ENCODE measurements at regions not wholly inside any gene's neighbourhood (a gene's known extent, or its start where the extent isn't known, plus 50 kb on each side); places are given as distances from the start of the nearest gene placed in this dataset.
A peak's percentile ranks its signal among the peaks of the same experiment; 100 is the strongest.
"Not testable (repeated sequence)": the region's sequence is repeated elsewhere in the genome, so short reads cannot be mapped to it uniquely, and the experiment has no call there.

DNA sequence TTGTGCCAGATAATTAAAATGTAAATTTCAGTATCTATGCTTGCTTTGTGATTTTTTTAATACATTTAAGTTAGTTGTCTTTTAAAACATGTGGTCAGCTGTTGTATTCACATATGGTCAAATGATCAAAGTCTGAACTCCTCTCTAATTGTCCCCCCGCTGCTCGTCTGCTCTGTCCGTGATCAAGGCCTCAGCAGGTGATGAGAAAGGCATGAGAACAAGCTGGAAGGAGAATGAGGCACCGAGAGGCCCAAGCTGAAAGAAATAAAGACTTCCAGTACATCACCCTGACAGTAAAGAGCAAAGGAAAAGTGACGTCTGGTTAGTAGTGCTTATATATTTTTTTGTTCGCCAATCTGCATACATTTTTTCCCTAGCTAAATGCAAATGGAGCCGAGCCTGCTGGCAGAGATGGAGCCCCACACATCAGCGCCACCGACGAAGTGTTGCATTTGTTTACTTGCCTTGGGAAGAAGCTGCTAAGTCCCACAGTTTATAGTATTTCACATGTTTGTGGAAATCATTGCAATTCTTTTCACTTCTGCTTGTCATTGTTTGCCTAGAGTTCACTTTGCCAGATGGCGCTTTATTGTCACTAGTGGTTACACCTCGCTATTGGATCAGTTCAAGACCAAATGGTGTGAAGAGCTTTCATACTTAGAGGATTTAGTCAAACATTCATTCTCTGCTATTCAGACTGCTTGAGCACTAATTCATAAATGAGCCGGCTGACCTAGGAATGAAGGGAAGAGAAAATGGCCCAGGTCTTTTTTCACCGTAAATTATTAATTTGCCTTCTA lies 181.5 kb downstream of the ZIC3 start:
- no peak overlapping the region for H3K9ac ChIP-seq (ENCODE audit: low read depth, low read length)
- no peaks in the 10 kb centered on the region for H3K9me3 ChIP-seq (ENCODE audit: control insufficient read depth, insufficient read depth, low read length)
- no peaks in the 10 kb centered on the region for H3K27me3 ChIP-seq (ENCODE audit: control insufficient read depth, insufficient read depth, low read length)
- peak overlapping the region; percentile 87 for H3K27ac ChIP-seq (ENCODE audit: low read depth, low read length)
- peak overlapping the region; percentile 48 for H3K4me3 ChIP-seq (ENCODE audit: low read depth, low read length)
- H3K36me3 ChIP-seq (ENCODE audit: control insufficient read depth, insufficient read depth, low read length), result no peaks in the 10 kb centered on the region
- H3K4me1 ChIP-seq (ENCODE audit: control insufficient read depth, insufficient read depth, low read length), result peaks cover 72% of the 10 kb centered on the region

DNA sequence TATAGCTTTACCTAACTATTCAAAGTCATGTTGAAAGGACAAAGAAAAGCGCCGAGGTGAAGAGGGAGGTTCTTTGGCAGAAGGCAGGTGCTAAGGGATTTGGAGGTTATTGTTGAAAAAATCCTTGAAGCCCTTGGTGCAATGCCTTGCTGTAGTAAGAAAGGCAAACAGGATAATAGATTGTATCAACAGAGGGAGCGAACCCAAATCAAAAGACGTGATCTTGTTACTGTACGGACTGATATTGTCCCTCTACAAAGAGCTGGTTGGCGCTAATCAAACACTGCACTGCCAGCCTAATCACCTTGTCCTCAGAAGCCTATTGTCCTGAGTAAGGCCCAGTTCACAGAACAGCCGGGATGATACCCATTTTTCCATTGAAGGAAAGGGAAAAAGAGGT lies 182.9 kb downstream of the ZIC3 start:
- H3K36me3 ChIP-seq (ENCODE audit: control insufficient read depth, insufficient read depth, low read length), result no peaks in the 10 kb centered on the region
- no peaks in the 10 kb centered on the region for H3K27me3 ChIP-seq (ENCODE audit: control insufficient read depth, insufficient read depth, low read length)
- peaks cover 63% of the 10 kb centered on the region for H3K4me1 ChIP-seq (ENCODE audit: control insufficient read depth, insufficient read depth, low read length)
- H3K4me3 ChIP-seq (ENCODE audit: low read depth, low read length), result no peak overlapping the region; the same call in 1 of the 2 replicates
- H3K9ac ChIP-seq (ENCODE audit: low read depth, low read length), result no peak overlapping the region
- peak overlapping the region; percentile 87 for H3K27ac ChIP-seq (ENCODE audit: low read depth, low read length)
- H3K9me3 ChIP-seq (ENCODE audit: control insufficient read depth, insufficient read depth, low read length), result no peaks in the 10 kb centered on the region

DNA sequence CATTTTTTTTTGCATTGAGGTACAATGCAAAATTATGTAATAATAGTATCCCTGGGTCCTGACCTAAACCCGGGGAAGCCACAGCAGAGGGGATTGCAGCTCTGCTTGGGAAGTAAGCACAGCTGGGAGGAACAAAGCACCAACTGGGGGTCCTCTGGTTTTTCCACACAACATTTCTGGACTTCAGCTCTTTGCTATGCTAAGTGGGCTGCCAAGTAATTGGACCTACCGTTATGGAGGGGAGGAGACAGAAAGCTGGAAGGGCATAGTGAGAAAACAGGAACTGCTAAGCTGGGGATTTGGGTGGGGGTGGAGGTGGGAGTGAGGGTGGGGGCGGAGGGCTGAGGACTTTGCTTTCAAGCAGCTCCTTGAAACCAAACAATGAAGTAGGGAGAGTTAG lies 183.3 kb downstream of the ZIC3 start:
- Histone ChIP-seq H3K27me3 (ENCODE audit: control insufficient read depth, insufficient read depth, low read length) (no peaks in the 10 kb centered on the region), H3K4me3 (ENCODE audit: low read depth, low read length) (no peak overlapping the region; the same call in 1 of the 2 replicates), H3K27ac (ENCODE audit: low read depth, low read length) (peak overlapping the region; percentile 87), H3K9ac (ENCODE audit: low read depth, low read length) (no peak overlapping the region), H3K4me1 (ENCODE audit: control insufficient read depth, insufficient read depth, low read length) (peaks cover 63% of the 10 kb centered on the region), H3K36me3 (ENCODE audit: control insufficient read depth, insufficient read depth, low read length) (no peaks in the 10 kb centered on the region), H3K9me3 (ENCODE audit: control insufficient read depth, insufficient read depth, low read length) (no peaks in the 10 kb centered on the region)

DNA sequence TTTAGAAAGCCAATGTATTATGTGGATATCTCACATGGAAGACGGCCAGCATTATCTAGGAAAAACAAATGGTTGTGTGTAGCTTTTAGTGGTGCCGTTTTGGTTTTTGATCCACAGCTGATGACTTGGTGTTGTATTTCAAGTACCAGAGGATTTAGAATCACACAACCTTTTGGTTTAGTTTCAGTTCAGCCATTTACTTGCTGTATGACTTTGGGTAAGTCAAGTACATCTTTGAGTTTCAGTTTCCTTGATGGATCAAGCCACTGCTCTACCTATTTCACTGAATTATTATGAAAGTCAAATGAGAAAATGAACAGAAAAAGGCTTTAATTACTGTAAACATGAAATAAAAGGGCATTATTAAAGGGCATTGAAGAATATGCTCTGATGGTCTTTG lies 205.6 kb downstream of the ZIC3 start:
- no peaks in the 10 kb centered on the region for H3K4me1 ChIP-seq (ENCODE audit: control insufficient read depth, insufficient read depth, low read length)
- no peak overlapping the region for H3K4me3 ChIP-seq (ENCODE audit: low read depth, low read length)
- H3K36me3 ChIP-seq (ENCODE audit: control insufficient read depth, insufficient read depth, low read length), result no peaks in the 10 kb centered on the region
- H3K27ac ChIP-seq (ENCODE audit: low read depth, low read length), result no peak overlapping the region
- no peak overlapping the region for H3K9ac ChIP-seq (ENCODE audit: low read depth, low read length)
- H3K27me3 ChIP-seq (ENCODE audit: control insufficient read depth, insufficient read depth, low read length), result no peaks in the 10 kb centered on the region
- peaks cover 16% of the 10 kb centered on the region for H3K9me3 ChIP-seq (ENCODE audit: control insufficient read depth, insufficient read depth, low read length)

DNA sequence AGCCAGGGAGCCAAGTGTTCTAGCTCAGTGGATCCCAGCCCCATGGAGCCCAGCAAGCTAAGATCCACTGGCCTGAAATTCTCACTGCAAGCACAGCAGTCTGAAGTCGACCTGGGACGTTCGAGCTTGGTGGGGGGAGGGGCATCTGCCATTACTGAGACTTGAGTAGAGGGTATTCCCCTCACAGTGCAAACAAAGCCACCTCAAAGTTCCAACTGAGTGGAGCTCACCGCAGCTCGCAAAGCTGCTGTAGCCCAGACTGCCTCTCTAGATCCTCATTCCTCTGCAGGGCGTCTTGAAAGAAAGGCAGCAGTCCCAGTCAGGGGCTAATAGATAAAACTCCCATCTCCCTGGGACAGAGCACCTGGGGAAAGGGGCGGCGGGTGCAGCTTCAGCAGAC lies 226.3 kb downstream of the ZIC3 start:
- no peak overlapping the region for H3K4me3 ChIP-seq (ENCODE audit: low read depth, low read length)
- no peaks in the 10 kb centered on the region for H3K27me3 ChIP-seq (ENCODE audit: control insufficient read depth, insufficient read depth, low read length)
- H3K9ac ChIP-seq (ENCODE audit: low read depth, low read length), result no peak overlapping the region
- H3K27ac ChIP-seq (ENCODE audit: low read depth, low read length), result no peak overlapping the region
- H3K4me1 ChIP-seq (ENCODE audit: control insufficient read depth, insufficient read depth, low read length), result peaks cover 7% of the 10 kb centered on the region; the same call in 1 of the 2 replicates
- no peaks in the 10 kb centered on the region for H3K36me3 ChIP-seq (ENCODE audit: control insufficient read depth, insufficient read depth, low read length)
- H3K9me3 ChIP-seq (ENCODE audit: control insufficient read depth, insufficient read depth, low read length), result no peaks in the 10 kb centered on the region

DNA sequence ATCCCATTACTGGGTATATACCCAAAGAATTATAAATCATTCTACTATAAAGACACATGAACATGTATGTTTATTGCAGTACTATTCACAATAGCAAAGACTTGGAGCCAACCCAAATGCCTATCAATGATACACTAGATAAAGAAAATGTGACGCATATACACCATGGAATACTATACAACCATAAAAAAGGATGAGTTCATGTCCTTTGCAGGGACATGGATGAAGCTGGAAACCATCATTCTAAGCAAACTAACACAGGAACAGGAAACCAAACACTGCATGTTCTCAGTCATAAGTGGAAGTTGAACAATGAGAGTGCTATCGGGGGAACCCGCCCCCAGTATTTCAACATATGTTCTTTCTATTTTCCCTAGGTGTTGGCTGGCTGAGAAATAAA lies 232.0 kb downstream of the ZIC3 start:
- not testable (repeated sequence) for H3K27ac ChIP-seq (ENCODE audit: low read depth, low read length); H3K4me3 ChIP-seq (ENCODE audit: low read depth, low read length); H3K36me3 ChIP-seq (ENCODE audit: control insufficient read depth, insufficient read depth, low read length); H3K4me1 ChIP-seq (ENCODE audit: control insufficient read depth, insufficient read depth, low read length); H3K9me3 ChIP-seq (ENCODE audit: control insufficient read depth, insufficient read depth, low read length); H3K27me3 ChIP-seq (ENCODE audit: control insufficient read depth, insufficient read depth, low read length); H3K9ac ChIP-seq (ENCODE audit: low read depth, low read length)

DNA sequence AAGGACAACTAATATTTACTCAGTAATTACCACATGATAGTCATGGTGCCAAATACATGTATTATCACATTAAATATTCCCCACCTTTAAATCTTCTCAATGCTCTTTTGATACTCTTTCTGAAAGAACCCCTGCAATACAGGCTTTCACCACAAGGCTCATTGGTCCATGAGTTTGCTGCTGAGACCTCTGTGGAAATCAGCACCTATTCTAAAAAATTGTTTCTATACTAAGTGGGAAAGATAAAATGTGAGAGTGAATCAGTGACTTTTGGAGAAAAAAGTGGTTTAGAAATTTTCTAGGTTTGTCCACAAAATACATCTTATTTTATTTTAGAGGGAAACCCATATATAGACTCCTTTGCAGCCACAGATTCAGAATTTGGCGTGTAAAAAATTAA lies 257.3 kb downstream of the ZIC3 start:
- H3K4me3 ChIP-seq (ENCODE audit: low read depth, low read length), result no peak overlapping the region
- H3K9ac ChIP-seq (ENCODE audit: low read depth, low read length), result no peak overlapping the region
- no peaks in the 10 kb centered on the region for H3K27me3 ChIP-seq (ENCODE audit: control insufficient read depth, insufficient read depth, low read length)
- H3K4me1 ChIP-seq (ENCODE audit: control insufficient read depth, insufficient read depth, low read length), result 0 out of 2 replicates have a peak, but pooled peaks cover 2% of the 10 kb centered on the region
- no peaks in the 10 kb centered on the region for H3K36me3 ChIP-seq (ENCODE audit: control insufficient read depth, insufficient read depth, low read length)
- no peaks in the 10 kb centered on the region for H3K9me3 ChIP-seq (ENCODE audit: control insufficient read depth, insufficient read depth, low read length)
- H3K27ac ChIP-seq (ENCODE audit: low read depth, low read length), result no peak overlapping the region

DNA sequence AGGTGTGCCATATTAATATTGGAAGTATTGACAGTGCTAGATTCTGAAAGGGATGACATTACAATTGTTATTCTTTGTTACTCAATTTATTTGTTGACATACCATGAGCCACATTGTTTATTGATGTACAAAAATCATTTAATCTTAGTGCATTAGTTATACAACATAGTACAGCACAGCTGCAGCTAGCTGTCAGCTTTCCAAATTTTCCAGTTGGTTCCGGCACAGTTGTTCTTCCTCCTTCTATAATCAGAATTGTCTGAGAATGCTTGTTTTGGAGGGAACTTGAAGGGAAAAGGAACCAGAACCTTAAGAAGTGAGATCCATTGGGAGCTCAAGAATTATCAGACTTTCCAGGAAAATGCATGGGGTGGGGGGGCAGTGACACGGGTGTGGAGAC lies 281.4 kb downstream of the ZIC3 start:
- no peak overlapping the region for H3K27ac ChIP-seq (ENCODE audit: low read depth, low read length)
- H3K36me3 ChIP-seq (ENCODE audit: control insufficient read depth, insufficient read depth, low read length), result no peaks in the 10 kb centered on the region
- H3K4me3 ChIP-seq (ENCODE audit: low read depth, low read length), result no peak overlapping the region
- H3K4me1 ChIP-seq (ENCODE audit: control insufficient read depth, insufficient read depth, low read length), result peaks cover 26% of the 10 kb centered on the region
- H3K27me3 ChIP-seq (ENCODE audit: control insufficient read depth, insufficient read depth, low read length), result peaks cover 13% of the 10 kb centered on the region; the same call in 1 of the 2 replicates
- H3K9ac ChIP-seq (ENCODE audit: low read depth, low read length), result no peak overlapping the region; the same call in 1 of the 2 replicates
- no peaks in the 10 kb centered on the region for H3K9me3 ChIP-seq (ENCODE audit: control insufficient read depth, insufficient read depth, low read length)

DNA sequence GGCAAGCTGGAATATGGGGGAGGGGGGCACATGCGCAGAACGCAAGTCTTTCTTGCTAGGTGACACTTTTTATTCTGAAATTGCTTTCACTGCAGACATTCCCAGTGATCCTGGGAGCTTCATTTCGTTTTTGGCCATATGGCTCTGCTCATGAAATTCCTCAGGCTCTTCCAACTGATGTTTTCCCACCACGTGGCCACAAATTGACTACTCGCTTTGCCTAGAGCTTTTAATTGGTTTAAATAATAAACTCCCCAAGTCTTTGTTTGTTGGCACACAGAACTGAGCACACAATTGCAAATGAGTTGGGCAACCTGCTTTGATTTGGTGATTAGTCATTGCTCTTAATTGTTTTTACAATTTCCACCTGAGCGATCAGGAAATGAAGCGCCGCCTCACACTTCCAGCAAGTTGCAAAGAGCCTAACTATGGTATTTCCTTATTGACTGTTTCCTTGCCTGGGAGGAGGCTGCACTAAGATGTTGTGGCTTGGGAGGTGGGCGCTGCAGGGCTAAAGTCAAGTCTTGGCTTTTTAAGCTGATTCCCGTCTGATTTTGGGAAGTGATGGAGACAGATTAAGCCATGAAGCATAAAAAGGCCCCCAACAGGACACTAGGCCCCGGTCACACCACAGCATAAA lies 282.5 kb downstream of the ZIC3 start:
- Histone ChIP-seq H3K27me3 (ENCODE audit: control insufficient read depth, insufficient read depth, low read length) (peaks cover 13% of the 10 kb centered on the region; the same call in 1 of the 2 replicates), H3K4me3 (ENCODE audit: low read depth, low read length) (peak overlapping the region; percentile 16; the same call in 1 of the 2 replicates), H3K27ac (ENCODE audit: low read depth, low read length) (peak overlapping the region; percentile 7), H3K36me3 (ENCODE audit: control insufficient read depth, insufficient read depth, low read length) (no peaks in the 10 kb centered on the region), H3K9me3 (ENCODE audit: control insufficient read depth, insufficient read depth, low read length) (no peaks in the 10 kb centered on the region), H3K9ac (ENCODE audit: low read depth, low read length) (no peak overlapping the region; the same call in 1 of the 2 replicates), H3K4me1 (ENCODE audit: control insufficient read depth, insufficient read depth, low read length) (peaks cover 36% of the 10 kb centered on the region)

DNA sequence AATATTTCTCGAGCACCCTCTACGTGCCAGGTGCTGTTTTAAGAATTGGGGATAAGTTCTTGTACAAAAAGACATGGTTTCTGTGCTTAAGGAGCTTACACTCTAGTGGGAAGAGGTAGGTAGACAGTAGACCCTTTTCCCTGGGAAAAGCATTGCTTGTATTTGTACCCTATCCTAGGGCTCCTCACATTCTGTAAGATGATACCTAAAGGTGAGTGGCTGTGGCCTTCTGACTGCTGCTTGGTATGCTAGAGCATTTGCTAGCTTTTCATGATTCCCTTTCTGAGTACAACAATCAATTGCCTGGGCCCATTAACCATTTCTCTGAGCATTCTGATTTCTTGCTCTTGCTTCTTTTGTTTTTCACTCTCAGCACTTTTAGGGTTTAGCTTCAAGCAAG lies 286.6 kb downstream of the ZIC3 start:
- Histone ChIP-seq H3K27ac (ENCODE audit: low read depth, low read length) (no peak overlapping the region), H3K27me3 (ENCODE audit: control insufficient read depth, insufficient read depth, low read length) (peaks cover 2% of the 10 kb centered on the region; the same call in 1 of the 2 replicates), H3K36me3 (ENCODE audit: control insufficient read depth, insufficient read depth, low read length) (no peaks in the 10 kb centered on the region), H3K4me3 (ENCODE audit: low read depth, low read length) (no peak overlapping the region), H3K4me1 (ENCODE audit: control insufficient read depth, insufficient read depth, low read length) (peaks cover 36% of the 10 kb centered on the region), H3K9me3 (ENCODE audit: control insufficient read depth, insufficient read depth, low read length) (no peaks in the 10 kb centered on the region), H3K9ac (ENCODE audit: low read depth, low read length) (no peak overlapping the region)

DNA sequence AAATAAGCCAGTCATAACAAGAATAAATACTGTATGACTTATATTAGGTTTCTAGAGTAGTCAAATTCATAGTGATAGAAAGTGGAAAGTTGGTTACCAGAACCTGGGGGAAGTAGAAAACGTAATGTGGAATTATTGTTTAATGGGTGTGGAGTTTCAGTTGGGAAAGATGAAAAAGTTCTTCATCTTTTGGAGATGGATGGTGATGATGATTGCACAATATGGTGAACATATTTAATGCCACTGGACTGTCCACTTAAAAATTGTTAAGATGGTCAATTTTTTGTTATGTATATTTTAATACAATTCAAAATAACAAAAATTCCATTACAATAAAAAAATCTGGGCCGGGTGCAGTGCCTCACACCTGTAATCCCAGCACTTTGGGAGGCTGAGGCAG lies 289.6 kb downstream of the ZIC3 start:
- H3K9me3 ChIP-seq (ENCODE audit: control insufficient read depth, insufficient read depth, low read length), result no peaks in the 10 kb centered on the region
- H3K4me1 ChIP-seq (ENCODE audit: control insufficient read depth, insufficient read depth, low read length), result peaks cover 28% of the 10 kb centered on the region
- H3K27me3 ChIP-seq (ENCODE audit: control insufficient read depth, insufficient read depth, low read length), result no peaks in the 10 kb centered on the region
- no peak overlapping the region for H3K4me3 ChIP-seq (ENCODE audit: low read depth, low read length)
- H3K9ac ChIP-seq (ENCODE audit: low read depth, low read length), result no peak overlapping the region
- no peaks in the 10 kb centered on the region for H3K36me3 ChIP-seq (ENCODE audit: control insufficient read depth, insufficient read depth, low read length)
- no peak overlapping the region for H3K27ac ChIP-seq (ENCODE audit: low read depth, low read length)
